HG03354 (cell line): ENCODE measurements at regions not wholly inside any gene's neighbourhood (a gene's known extent, or its start where the extent isn't known, plus 50 kb on each side); places are given as distances from the start of the nearest gene placed in this dataset.

Experiments
- ATAC-seq: cut with Tn5 transposase; IDR thresholded peaks from one replicate; pipeline ENCODE4 v1.9.1; 2021; ENCODE audit warnings: mild to moderate bottlenecking; ENCODE audit not compliant: unreplicated experiment, poor library complexity, severe bottlenecking

DNA sequence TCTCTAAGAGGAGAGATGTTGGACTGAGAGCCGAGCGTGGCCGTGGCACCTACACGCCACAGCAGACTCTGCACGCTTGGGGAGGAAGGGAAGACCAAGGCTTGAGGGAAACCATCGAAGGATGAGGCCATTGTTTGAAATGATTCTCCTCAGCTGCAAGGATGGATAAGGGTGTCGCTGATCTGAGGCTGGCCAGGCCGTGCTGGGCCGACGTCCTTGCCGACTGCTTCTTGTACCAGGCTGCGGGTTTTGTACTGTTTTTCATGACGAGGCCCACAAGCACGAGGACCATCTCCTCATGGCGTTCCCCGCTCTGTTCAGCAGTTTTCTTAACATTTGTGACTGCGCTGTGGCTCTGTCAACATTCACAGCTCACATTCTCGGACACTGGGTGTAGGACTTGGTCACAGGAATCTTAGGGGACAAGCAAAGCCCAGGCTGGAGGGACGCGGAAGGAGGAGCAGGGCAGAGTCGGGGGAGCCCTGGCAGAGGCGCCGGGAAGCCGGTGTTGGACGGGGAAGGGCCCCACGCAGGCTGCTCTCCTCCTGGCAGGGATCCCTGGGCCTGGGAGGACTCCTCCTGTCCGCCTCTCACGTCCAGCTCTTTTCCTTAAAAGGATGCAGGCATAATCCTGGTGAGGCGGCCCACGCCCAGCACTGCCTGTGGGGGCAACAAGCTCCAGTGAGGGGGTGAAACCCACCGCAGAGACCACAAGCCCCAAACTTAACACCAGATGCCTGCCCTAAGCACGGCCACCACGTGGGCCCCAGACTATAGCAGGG, 259.0 kb upstream of the SALL3 start:
- ATAC-seq, result no peak

- no peak for ATAC-seq
Measured at GRCh38 chr18:78721238-78721875, 258.3 kb upstream of the SALL3 start.

- no peak for ATAC-seq
Measured at GRCh38 chr18:78721981-78722380, 257.6 kb upstream of the SALL3 start.

DNA sequence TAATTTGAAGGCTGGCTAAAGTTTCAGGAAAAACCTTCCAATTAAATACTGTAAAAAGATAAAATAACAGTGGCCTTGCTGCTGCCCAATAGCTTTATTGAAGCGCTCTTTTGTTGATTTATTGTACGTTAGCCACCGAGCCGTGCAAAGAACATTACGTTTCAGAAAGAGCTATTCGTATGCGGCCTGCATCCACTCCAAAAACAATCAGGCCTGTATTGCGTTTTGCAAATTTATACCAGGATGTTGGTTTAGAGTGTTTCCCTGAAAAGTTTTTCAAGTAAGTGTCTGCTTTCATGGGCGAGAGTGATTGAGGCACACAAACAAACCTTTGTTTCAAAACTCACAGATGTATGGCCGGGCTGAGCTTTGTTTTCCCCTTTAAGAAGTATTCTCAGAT, 257.2 kb upstream of the SALL3 start:
- no peak for ATAC-seq

GRCh38 chr18:78722929-78723710, 256.5 kb upstream of the SALL3 start:
- ATAC-seq, result no peak

- no peak for ATAC-seq
Measured at GRCh38 chr18:78724214-78724914, 255.3 kb upstream of the SALL3 start.

DNA sequence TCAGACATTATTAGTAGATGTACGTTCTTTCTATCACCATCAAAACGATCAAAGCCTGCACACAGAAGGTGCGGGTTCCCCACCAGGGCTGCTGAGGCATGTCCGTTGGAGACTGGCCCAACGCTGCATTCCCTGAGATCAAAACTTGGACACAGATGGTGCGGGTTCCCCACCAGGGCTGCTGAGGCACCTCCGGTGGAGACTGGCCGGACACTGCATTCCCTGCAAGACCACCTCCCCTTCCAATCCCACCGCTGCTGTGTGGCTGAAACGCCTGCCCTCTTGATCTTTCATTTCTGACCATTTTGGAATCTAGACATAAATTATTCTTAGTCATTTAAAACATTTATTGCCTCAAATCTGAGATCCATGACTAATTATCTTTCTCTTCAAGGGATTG, 254.2 kb upstream of the SALL3 start:
- no peak for ATAC-seq

DNA sequence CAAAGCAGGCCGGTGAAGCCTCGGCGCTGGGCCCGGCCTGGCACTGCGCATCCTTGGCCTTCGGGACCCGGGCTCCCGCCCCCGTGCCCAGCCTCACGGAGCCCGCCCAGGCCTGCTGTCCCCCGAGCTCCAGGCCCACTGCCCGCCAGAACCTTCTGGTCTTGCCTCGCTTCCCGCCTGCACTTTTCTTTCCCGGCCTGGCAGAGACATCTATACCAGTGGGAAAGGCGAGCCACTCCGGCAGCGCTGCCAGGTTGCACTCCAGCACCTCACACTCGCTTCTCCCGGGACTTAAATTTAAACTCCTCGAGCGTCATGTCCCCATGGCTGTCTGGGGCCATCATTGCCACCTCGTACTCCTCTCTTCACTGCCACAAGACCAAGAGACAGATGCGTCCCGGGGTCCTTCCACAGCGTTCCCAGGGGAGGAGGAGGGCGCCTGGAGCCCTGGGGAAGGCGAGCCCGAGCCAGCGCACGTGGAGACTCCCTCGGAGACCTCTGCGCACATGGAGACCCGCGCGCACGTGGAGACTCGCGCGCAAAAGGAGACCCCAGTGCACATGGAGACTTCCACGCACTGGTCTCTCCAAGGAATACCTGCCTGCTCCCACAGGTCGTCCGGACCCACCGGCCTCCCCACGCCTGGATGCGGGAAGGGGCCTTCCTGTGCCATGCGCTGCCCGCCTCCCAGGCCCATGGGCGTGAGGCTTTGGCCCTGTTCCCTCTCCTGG, 253.1 kb upstream of the SALL3 start:
- no peak for ATAC-seq

- ATAC-seq, result no peak
Measured at GRCh38 chr18:78727057-78727739, 252.4 kb upstream of the SALL3 start.

GRCh38 chr18:78727877-78728783, 251.5 kb upstream of the SALL3 start:
- no peak for ATAC-seq

DNA sequence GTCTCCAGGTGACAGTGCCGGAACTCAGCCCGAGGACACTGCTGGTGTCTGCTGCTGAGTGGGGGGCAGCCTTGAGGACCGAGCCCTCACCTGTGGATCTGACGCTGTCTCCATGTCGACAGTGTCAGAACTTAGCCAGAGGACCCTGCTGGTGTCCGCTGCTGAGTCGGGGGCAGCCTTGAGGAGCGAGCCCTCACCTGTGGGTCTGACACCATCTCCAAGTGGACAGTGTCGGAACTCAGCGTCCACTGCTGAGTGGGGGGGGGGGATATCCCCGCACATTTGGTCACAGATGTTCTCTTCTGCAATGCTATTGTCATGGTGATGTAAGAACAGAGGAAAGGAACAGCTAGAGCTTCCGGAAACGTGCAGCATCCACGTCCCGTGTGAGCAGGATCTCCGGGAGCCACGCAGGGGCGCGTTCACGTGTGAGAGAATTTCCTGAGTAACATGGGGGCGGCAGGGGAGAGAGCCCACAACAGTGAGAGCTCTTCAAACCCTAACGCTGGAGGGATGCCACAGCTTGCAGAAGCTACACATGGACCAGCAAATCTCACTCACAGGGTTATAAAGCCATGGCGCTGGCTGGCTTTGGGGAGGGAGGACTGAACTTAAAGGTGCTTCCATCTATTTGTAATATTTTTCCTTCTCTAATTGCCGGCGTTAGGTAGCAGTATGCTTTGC, 250.7 kb upstream of the SALL3 start:
- ATAC-seq, result no peak

DNA sequence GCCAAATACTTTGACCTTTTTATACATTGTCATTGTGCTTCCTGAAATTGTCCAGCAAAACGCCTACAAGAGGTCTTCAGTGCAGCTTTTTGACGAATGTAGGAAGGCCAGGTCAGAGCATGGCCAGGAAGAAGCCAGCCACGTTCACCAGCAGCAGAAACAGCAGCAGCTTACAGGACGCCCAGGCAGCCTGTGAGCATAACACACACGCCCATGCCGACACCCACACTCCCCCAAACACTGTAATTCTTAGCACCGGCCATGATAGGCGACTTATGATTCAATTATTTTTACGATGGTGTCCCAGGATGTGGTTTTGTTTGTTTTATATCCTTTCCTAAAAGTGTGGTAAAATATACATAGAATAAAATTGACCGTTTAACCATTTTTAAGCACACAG, 249.1 kb upstream of the SALL3 start:
- ATAC-seq, result no peak

GRCh38 chr18:78731016-78731397, 248.6 kb upstream of the SALL3 start:
- ATAC-seq, result no peak

DNA sequence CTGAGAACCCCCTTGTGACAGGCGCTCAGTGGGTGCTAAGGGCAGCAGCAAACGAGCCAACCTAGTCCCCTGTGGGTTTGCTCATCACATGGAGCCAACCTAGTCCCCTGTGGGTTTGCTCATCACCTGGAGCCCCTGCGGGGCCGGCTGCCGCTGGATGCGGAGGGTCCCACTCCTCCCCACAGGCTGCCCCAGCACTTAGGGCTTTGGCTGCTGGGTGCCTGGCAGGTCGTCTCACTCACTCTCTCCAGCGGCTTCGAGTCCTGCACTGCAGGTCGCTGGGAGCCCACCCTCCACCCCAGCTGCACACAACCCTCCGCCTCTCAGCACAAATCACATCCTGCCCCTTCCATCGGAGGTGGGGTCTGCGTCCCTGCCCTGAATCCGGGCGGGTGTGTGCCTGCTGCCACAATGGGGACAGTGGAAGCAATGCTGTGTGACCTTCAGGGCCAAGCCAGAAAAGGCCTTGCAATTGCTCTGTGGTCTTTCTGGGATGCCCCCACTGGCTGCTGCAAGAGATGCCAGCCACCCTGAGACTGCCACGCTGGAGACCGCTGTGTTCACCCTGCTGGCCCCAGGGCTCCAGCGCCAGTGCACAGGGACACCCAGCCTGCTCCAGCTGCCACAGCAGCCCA, 248.1 kb upstream of the SALL3 start:
- ATAC-seq, result no peak

- no peak for ATAC-seq
Measured at GRCh38 chr18:78732273-78733210, 247.1 kb upstream of the SALL3 start.
